KMS-11 (cell line): ENCODE measurements at regions not wholly inside any gene's neighbourhood (a gene's known extent, or its start where the extent isn't known, plus 50 kb on each side); places are given as distances from the start of the nearest gene placed in this dataset.
"Not testable (repeated sequence)": the region's sequence is repeated elsewhere in the genome, so short reads cannot be mapped to it uniquely, and the experiment has no call there.

Experiments
- H2AFZ ChIP-seq: fragments of 200-600 bp; sonication (generic); 2 replicates; pipeline ENCODE4 v1.6.1; 2016; ENCODE audit warnings: antibody characterized with exemption, mixed run types, low read depth
- H3K27ac ChIP-seq: fragments of 200-600 bp; sonication (generic); 2 replicates; pipeline ENCODE4 v1.6.1; 2016; ENCODE audit warnings: mild to moderate bottlenecking, mixed run types
- H3K27me3 ChIP-seq: fragments of 200-600 bp; sonication (generic); 2 replicates; pipeline ENCODE4 v1.6.1; 2017; ENCODE audit warnings: mild to moderate bottlenecking, low read depth, mixed run types, moderate library complexity; ENCODE audit not compliant: insufficient read depth
- H3K36me3 ChIP-seq: fragments of 200-600 bp; sonication (generic); 2 replicates; pipeline ENCODE4 v1.6.1; 2017; ENCODE audit warnings: mild to moderate bottlenecking, mixed run types; ENCODE audit not compliant: insufficient read depth
- H3K4me1 ChIP-seq: fragments of 200-600 bp; sonication (generic); 2 replicates; pipeline ENCODE4 v1.6.1; 2016; ENCODE audit warnings: mild to moderate bottlenecking, low read depth, mixed run types; ENCODE audit not compliant: poor library complexity, severe bottlenecking
- H3K4me2 ChIP-seq: fragments of 200-600 bp; sonication (generic); 2 replicates; pipeline ENCODE4 v1.7.0; 2016; ENCODE audit warnings: mild to moderate bottlenecking, mixed run types
- H3K4me3 ChIP-seq: fragments of 200-600 bp; sonication (generic); IDR thresholded peaks from 2 replicates; pipeline ENCODE4 v1.6.1; 2017; ENCODE audit warnings: low read depth, low read length, mixed read lengths; ENCODE audit not compliant: insufficient read depth
- H3K79me2 ChIP-seq: fragments of 200-600 bp; sonication (generic); 2 replicates; pipeline ENCODE4 v1.6.1; 2016; ENCODE audit warnings: low read depth, mixed run types; ENCODE audit not compliant: insufficient read depth
- H3K9ac ChIP-seq: fragments of 200-600 bp; sonication (generic); 2 replicates; pipeline ENCODE4 v1.6.1; 2016; ENCODE audit warnings: mild to moderate bottlenecking, mixed run types
- H4K20me1 ChIP-seq: fragments of 200-600 bp; sonication (generic); 2 replicates; pipeline ENCODE4 v1.6.1; 2016; ENCODE audit warnings: mild to moderate bottlenecking, mixed run types; ENCODE audit not compliant: insufficient read depth
- TF ChIP-seq, protein P1 (sequence below): fragments of 200-600 bp; sonication (generic); conservative IDR thresholded peaks from 2 replicates; pipeline ENCODE4 v1.6.1; 2017; ENCODE audit warnings: low read depth, mild to moderate bottlenecking, antibody characterized with exemption, low read length, moderate library complexity, mixed read lengths

DNA sequence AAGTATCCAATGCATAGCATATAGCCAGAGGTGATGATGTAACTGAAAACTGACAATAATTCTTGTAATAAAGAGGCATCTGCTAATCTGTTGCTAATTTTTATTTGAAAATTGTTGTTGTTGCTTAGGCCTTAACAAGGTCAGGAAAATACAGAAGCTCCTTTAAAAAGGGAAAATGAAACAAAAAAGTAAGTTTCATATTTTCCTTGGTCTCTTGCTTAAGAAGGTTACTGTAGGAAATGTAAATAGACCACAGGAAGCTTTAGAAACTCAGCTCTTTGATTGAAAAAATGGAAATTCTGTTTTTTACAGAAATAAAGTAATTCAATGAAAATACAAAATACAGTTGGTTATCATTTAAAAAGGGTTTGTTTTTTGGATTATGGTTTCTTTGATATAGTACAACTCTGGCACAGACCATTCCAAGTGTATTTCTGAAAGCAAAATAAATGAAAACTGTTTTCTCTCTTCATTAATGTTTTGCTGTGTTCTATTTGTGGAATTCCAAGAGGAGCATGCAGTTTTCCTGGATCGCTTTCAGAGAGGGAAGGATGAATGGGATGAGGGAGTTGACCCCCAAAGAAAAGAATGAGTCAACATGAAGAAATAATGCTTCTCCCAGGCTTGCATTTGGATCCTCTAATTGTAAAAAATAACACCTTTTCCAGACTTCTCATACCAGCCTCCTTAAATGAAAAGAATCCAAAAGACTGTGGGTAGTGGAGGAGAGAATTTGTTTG, 398.0 kb upstream of the FAR2 start:
- no peak overlapping the region for H3K4me3 ChIP-seq
- H2AFZ ChIP-seq: no peak overlapping the region
- peaks cover 11% of the 10 kb centered on the region for H3K4me1 ChIP-seq
- H3K36me3 ChIP-seq: no peaks in the 10 kb centered on the region
- no peak overlapping the region; the same call in 1 of the 2 replicates for H3K4me2 ChIP-seq
- H4K20me1 ChIP-seq: no peaks in the 10 kb centered on the region
- H3K27me3 ChIP-seq: no peaks in the 10 kb centered on the region
- no peak overlapping the region for H3K9ac ChIP-seq
- TF ChIP-seq, protein P1, sequence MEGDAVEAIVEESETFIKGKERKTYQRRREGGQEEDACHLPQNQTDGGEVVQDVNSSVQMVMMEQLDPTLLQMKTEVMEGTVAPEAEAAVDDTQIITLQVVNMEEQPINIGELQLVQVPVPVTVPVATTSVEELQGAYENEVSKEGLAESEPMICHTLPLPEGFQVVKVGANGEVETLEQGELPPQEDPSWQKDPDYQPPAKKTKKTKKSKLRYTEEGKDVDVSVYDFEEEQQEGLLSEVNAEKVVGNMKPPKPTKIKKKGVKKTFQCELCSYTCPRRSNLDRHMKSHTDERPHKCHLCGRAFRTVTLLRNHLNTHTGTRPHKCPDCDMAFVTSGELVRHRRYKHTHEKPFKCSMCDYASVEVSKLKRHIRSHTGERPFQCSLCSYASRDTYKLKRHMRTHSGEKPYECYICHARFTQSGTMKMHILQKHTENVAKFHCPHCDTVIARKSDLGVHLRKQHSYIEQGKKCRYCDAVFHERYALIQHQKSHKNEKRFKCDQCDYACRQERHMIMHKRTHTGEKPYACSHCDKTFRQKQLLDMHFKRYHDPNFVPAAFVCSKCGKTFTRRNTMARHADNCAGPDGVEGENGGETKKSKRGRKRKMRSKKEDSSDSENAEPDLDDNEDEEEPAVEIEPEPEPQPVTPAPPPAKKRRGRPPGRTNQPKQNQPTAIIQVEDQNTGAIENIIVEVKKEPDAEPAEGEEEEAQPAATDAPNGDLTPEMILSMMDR: no peak
- no peaks in the 10 kb centered on the region for H3K79me2 ChIP-seq
- no peak overlapping the region for H3K27ac ChIP-seq

DNA sequence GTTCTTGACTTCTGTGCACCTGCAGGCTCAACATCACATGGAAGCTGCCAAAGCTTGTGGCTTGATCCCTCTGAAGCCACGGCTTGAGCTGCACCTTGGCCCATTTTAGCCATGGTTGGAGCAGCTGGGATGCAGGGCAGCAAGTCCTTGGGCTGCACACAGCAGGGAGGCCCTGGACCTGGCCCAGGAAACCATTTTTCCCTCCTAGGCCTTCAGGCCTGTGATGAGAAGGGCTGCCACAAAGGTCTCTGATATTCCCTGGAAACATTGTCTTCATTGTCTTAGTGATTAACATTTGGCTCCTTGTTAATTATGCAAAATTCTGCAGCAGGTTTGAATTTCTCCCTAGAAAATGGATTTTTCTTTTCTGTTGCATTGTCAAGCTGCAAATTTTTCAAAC, 394.1 kb upstream of the FAR2 start:
- TF ChIP-seq, protein P1: no peak
- Histone ChIP-seq H3K36me3 (no peaks in the 10 kb centered on the region), H3K79me2 (no peaks in the 10 kb centered on the region), H3K4me2 (no peak overlapping the region), H3K9ac (no peak overlapping the region), H2AFZ (no peak overlapping the region), H3K4me1 (peaks cover 16% of the 10 kb centered on the region), H3K27ac (no peak overlapping the region), H3K27me3 (no peaks in the 10 kb centered on the region), H3K4me3 (no peak overlapping the region), H4K20me1 (no peaks in the 10 kb centered on the region)

DNA sequence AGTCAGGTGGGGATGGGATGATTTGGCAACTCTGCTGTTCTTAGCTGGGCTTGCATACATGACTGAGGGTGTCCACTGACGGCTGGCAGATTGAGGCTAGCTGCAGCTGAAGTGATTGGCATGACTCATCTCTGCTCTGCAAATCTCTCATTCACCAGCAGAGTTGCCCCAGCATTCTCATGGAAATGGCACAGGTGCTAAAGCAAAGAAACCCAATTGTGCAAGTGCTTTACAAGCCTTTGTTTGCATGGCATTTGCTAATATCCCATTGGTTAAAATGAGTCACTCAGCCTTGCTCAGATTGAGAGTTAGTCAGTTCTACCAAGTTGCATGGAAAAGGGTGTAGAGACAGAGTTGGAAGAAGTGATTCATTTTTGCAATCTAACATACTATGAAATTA, 389.7 kb upstream of the FAR2 start:
- no peak overlapping the region for H3K4me2 ChIP-seq
- TF ChIP-seq, protein P1: no peak
- no peaks in the 10 kb centered on the region for H4K20me1 ChIP-seq
- H3K27ac ChIP-seq: peak overlapping the region; percentile 89
- no peak overlapping the region for H3K4me3 ChIP-seq
- no peaks in the 10 kb centered on the region for H3K36me3 ChIP-seq
- peak overlapping the region; percentile 80; the same call in 1 of the 2 replicates for H3K9ac ChIP-seq
- H3K79me2 ChIP-seq: no peaks in the 10 kb centered on the region
- H3K4me1 ChIP-seq: peaks cover 5% of the 10 kb centered on the region
- H3K27me3 ChIP-seq: no peaks in the 10 kb centered on the region
- H2AFZ ChIP-seq: no peak overlapping the region

DNA sequence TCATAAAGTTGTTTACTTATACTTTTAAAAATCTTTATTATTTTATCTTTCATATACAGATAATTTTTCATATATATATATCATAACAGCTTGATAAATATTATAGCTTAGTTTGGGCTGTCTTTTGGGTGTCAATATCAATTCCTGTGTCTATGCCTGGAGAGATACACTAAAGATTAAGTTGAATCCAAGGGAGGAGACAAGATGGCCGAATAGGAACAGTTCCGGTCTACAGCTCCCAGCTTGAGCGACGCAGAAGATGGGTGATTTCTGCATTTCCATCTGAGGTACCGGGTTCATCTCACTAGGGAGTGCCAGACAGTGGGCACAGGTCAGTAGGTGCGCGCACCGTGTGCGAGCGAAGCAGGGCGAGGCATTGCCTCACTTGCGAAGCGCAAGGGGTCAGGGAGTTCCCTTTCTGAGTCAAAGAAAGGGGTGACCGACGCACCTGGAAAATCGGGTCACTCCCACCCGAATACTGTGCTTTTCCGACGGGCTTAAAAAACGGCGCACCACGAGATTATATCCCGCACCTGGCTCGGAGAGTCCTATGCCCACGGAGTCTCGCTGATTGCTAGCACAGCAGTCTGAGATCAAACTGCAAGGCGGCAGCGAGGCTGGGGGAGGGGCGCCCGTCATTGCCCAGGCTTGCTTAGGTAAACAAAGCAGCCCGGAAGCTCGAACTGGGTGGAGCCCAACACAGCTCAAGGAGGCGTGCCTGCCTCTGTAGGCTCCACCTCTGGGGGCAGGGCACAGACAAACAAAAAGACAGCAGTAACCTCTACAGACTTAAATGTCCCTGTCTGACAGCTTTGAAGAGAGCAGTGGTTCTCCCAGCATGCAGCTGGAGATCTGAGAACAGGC, 388.8 kb upstream of the FAR2 start:
- Histone ChIP-seq H3K27ac (peak overlapping the region; percentile 89), H3K9ac (peak overlapping the region; percentile 80), H3K4me2 (peak overlapping the region; percentile 33; the same call in 1 of the 2 replicates)
- not testable (repeated sequence) for H3K4me3 ChIP-seq, H3K4me1 ChIP-seq, H2AFZ ChIP-seq, H3K36me3 ChIP-seq, H3K27me3 ChIP-seq, H4K20me1 ChIP-seq, H3K79me2 ChIP-seq

DNA sequence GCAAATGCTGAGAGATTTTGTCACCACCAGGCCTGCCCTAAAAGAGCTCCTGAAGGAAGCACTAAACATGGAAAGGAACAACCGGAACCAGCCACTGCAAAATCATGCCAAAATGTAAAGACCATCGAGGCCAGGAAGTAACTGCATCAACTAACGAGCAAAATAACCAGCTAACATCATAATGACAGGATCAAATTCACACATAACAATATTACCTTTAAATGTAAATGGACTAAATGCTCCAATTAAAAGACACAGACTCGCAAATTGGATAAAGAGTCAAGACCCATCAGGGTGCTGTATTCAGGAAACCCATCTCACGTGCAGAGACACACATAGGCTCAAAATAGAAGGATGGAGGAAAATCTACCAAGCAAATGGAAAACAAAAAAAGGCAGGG, 387.2 kb upstream of the FAR2 start:
- H3K27me3 ChIP-seq, H3K4me1 ChIP-seq, H3K79me2 ChIP-seq, H3K4me3 ChIP-seq, H3K36me3 ChIP-seq, H3K27ac ChIP-seq, H4K20me1 ChIP-seq, H2AFZ ChIP-seq, H3K4me2 ChIP-seq, H3K9ac ChIP-seq: not testable (repeated sequence)
